ENCODE measurements at regions not wholly inside any gene's neighbourhood (a gene's known extent, or its start where the extent isn't known, plus 50 kb on each side); places are given as distances from the start of the nearest gene placed in this dataset.

DNA sequence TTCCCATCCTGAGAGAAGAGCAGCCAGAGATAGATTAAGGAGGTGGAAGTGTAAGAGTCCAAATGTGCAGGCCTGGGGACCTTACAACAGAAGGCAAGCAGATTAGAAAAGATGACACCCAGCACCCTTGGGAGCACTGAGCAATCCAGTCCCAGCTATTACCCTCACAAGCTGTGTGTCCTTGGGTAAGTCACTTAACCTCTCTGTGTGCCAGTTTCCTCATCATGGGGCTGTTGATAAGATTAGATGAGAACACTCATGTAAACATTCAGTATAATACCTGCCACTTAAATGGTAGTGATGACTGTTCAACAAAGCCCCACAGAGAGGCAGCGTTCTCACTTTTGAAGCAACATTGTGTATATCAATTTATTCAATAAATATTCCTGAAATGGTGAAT lies 114.8 kb upstream of the CST7 start:
- no peaks in the 10 kb centered on the region for H3K36me3 ChIP-seq (ENCODE audit: insufficient read depth, insufficient read length, low read length)
- no peaks in the 10 kb centered on the region for H3K9me3 ChIP-seq (ENCODE audit: insufficient read depth, low read length)
- H3K4me1 ChIP-seq (ENCODE audit: insufficient read depth, insufficient read length), result no peaks in the 10 kb centered on the region
- TF ChIP-seq ZNF274 (IDR thresholded peaks at IDR 0.05; ENCODE audit: low read depth, low read length) (no peak), SUZ12 (IDR thresholded peaks at IDR 0.05; ENCODE audit: extremely low read depth, insufficient read depth, insufficient read length) (no peak), YY1 (IDR thresholded peaks at IDR 0.05; ENCODE audit: insufficient read depth, insufficient read length) (no peak)
- DNase-seq (ENCODE audit: low read depth, low spot score), result no peak
- no peaks in the 10 kb centered on the region for H3K27me3 ChIP-seq (ENCODE audit: insufficient read depth, insufficient read length)
- no peak overlapping the region for H3K4me3 ChIP-seq (ENCODE audit: insufficient read length, low read depth)
- no peak overlapping the region for H3K9ac ChIP-seq (ENCODE audit: insufficient read length, low read depth)

DNA sequence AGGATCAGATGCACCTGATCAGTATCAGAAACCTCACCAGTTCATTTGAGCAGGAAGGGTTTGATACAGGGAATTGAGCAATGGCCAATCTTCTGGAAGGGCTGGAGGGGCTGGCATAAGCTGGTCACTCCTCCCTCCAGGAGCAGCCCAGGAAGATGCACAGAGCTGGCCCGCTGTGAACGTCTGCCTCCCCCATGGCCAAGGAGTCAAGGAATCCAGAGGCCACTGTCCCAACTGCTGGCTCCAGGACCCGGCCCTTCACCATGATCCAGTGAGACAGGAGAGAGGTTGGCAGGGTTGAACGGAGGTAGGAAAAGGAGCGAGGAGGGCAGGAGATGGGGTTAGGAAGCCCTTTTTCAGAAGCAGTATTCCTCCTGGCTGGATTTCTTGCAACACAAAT lies 113.9 kb upstream of the CST7 start:
- Histone ChIP-seq H3K9me3 (ENCODE audit: insufficient read depth, low read length) (no peaks in the 10 kb centered on the region), H3K9ac (ENCODE audit: insufficient read length, low read depth) (no peak overlapping the region), H3K36me3 (ENCODE audit: insufficient read depth, insufficient read length, low read length) (no peaks in the 10 kb centered on the region), H3K4me3 (ENCODE audit: insufficient read length, low read depth) (no peak overlapping the region), H3K27me3 (ENCODE audit: insufficient read depth, insufficient read length) (no peaks in the 10 kb centered on the region), H3K4me1 (ENCODE audit: insufficient read depth, insufficient read length) (no peaks in the 10 kb centered on the region)
- TF ChIP-seq ZNF274 (IDR thresholded peaks at IDR 0.05; ENCODE audit: low read depth, low read length) (no peak), YY1 (IDR thresholded peaks at IDR 0.05; ENCODE audit: insufficient read depth, insufficient read length) (no peak), SUZ12 (IDR thresholded peaks at IDR 0.05; ENCODE audit: extremely low read depth, insufficient read depth, insufficient read length) (no peak)
- DNase-seq (ENCODE audit: low read depth, low spot score), result no peak

DNA sequence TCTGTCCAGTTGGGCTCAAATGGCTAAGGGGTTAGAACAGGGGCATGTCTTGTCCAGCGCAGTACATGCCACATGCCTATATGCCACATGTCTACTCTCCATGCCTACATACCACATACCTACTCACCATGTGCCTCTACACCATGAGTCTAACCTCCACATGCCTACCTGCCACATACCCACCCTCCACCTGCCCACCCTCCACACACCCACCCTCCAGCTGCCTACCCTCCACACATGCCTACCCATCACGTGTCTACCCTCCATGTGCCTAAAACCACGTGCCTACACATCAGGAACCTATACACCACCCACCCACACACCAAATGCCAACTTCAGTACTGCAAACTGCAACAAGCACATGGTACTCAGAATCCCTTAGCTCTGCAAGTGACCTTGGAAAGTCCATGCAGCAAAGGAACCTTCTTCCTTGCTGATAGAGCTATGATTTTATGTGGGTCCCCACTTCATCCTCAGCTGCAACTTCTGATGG lies 113.0 kb upstream of the CST7 start:
- no peak for DNase-seq (ENCODE audit: low read depth, low spot score)
- no peak overlapping the region for H3K9ac ChIP-seq (ENCODE audit: insufficient read length, low read depth)
- H3K9me3 ChIP-seq (ENCODE audit: insufficient read depth, low read length), result no peaks in the 10 kb centered on the region
- no peaks in the 10 kb centered on the region for H3K4me1 ChIP-seq (ENCODE audit: insufficient read depth, insufficient read length)
- H3K4me3 ChIP-seq (ENCODE audit: insufficient read length, low read depth), result no peak overlapping the region
- no peaks in the 10 kb centered on the region for H3K36me3 ChIP-seq (ENCODE audit: insufficient read depth, insufficient read length, low read length)
- TF ChIP-seq SUZ12 (IDR thresholded peaks at IDR 0.05; ENCODE audit: extremely low read depth, insufficient read depth, insufficient read length) (no peak), YY1 (IDR thresholded peaks at IDR 0.05; ENCODE audit: insufficient read depth, insufficient read length) (no peak)
- H3K27me3 ChIP-seq (ENCODE audit: insufficient read depth, insufficient read length), result no peaks in the 10 kb centered on the region

DNA sequence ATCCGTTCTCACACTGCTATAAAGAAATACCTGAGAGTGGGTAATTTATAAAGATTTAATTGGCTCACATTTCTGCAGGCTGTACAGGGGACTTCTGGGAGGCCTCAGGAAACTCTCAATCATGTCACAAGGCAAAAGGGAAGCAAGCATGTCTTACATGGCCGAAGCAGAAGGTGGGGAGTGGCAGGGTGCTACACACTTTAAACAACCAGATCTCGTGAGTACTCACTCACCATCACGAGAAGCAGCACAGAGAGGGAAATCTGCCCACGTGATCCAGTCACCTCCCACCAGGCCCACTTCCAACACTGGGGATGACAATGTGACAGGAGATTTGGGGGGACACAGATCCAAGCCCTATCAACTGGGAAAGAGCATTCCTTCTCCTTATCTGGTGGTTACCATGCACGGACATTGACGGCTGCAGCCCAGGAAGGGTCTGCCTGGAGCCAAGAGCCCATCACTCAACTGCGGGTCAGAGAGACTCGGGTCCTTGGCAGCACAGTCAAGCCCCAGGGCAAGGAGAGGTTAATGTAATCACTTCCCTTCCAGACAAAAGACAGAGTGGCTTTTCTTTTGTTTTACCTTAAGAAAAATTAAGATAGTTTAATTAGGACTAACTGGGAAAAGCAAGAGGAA lies 112.3 kb upstream of the CST7 start:
- Histone ChIP-seq H3K9me3 (ENCODE audit: insufficient read depth, low read length) (no peaks in the 10 kb centered on the region), H3K36me3 (ENCODE audit: insufficient read depth, insufficient read length, low read length) (no peaks in the 10 kb centered on the region), H3K4me1 (ENCODE audit: insufficient read depth, insufficient read length) (no peaks in the 10 kb centered on the region), H3K4me3 (ENCODE audit: insufficient read length, low read depth) (no peak overlapping the region), H3K9ac (ENCODE audit: insufficient read length, low read depth) (no peak overlapping the region), H3K27me3 (ENCODE audit: insufficient read depth, insufficient read length) (no peaks in the 10 kb centered on the region)
- no peak for TF ChIP-seq YY1 (IDR thresholded peaks at IDR 0.05; ENCODE audit: insufficient read depth, insufficient read length)
- TF ChIP-seq SUZ12 (IDR thresholded peaks at IDR 0.05; ENCODE audit: extremely low read depth, insufficient read depth, insufficient read length), result no peak
- no peak for TF ChIP-seq ZNF274 (IDR thresholded peaks at IDR 0.05; ENCODE audit: low read depth, low read length)
- DNase-seq (ENCODE audit: low read depth, low spot score), result no peak

DNA sequence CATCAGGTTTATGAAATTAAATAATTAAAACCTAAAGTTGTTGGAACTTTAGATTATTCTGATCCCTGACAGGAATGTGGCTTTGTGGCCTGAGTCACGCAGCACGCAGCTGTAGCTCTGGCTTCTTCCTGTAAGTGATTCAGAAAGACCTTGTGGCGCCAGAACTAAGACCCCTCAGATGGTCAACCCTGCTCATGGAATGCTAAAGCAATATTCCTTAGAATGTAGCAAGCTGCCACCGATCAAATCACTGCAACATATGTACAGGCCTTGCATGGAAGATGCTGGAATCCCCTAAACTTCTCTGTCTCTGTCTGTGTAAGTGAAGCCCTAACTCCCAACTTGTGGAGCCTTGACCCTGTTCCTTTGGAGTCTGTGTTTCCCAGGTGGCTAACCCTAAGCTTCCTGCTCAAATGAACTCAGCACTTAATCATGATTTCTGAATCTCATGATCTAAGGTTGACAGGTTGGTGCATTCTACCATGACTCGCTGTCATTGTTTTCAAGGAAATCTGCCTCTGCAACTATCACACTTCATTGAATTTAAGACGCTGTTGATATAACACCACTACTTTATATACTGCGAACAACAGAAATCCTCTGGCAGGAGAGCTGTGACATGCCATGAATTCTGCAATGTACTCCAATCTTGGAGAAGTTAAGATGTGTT lies 111.2 kb upstream of the CST7 start:
- TF ChIP-seq ZNF274 (IDR thresholded peaks at IDR 0.05; ENCODE audit: low read depth, low read length) (no peak), YY1 (IDR thresholded peaks at IDR 0.05; ENCODE audit: insufficient read depth, insufficient read length) (no peak), SUZ12 (IDR thresholded peaks at IDR 0.05; ENCODE audit: extremely low read depth, insufficient read depth, insufficient read length) (no peak)
- Histone ChIP-seq H3K27me3 (ENCODE audit: insufficient read depth, insufficient read length) (no peaks in the 10 kb centered on the region), H3K4me1 (ENCODE audit: insufficient read depth, insufficient read length) (no peaks in the 10 kb centered on the region), H3K36me3 (ENCODE audit: insufficient read depth, insufficient read length, low read length) (no peaks in the 10 kb centered on the region), H3K9me3 (ENCODE audit: insufficient read depth, low read length) (no peaks in the 10 kb centered on the region), H3K4me3 (ENCODE audit: insufficient read length, low read depth) (no peak overlapping the region), H3K9ac (ENCODE audit: insufficient read length, low read depth) (no peak overlapping the region)
- DNase-seq (ENCODE audit: low read depth, low spot score), result no peak

DNA sequence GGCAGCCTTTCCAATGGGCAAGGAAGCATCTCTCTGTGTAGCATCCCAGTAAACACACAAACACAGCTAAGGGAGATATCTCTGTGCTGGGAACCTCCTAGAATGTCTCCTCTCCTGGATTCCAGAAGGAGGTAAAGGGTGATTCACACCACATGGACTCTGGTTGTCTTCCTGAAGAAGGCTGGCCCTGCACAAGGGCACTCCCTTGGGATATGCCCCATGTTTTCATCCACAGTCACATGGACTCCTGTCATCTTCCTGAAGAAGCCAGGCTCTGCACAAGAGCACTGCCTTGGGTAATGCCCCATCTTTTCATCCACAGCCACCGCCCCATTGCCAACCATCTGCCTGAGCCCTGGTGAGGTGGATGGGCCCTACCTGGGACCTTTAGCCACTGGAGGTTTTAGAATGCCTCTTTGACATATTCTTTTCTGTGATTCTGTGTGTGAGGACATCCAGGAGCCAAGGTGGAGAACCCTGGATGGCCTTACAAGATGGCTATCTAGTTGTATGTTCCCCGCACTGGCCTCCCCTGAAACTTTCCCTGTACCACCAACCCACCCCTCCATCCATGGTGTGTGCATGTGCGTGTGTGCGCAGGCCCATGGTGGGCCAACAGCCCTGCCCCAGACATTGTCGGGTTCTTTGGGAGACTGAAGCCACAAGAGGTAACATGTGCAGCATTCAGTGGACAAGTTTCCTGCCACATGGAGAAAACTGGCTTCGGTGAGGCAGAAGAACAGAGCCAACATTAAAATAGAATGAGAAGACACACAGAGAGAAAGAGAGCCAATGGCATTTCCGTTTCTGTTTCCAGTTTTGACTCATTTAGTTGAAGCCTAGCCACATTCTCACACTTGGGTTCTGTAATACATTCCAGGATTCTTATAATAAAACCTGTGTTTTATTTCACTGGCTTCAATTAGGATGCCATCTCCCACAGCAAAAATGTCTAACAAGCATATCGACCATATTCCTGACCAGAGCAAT lies 110.2 kb upstream of the CST7 start:
- H3K9ac ChIP-seq (ENCODE audit: insufficient read length, low read depth), result no peak overlapping the region
- DNase-seq (ENCODE audit: low read depth, low spot score), result no peak
- no peaks in the 10 kb centered on the region for H3K27me3 ChIP-seq (ENCODE audit: insufficient read depth, insufficient read length)
- no peaks in the 10 kb centered on the region for H3K4me1 ChIP-seq (ENCODE audit: insufficient read depth, insufficient read length)
- no peaks in the 10 kb centered on the region for H3K9me3 ChIP-seq (ENCODE audit: insufficient read depth, low read length)
- no peak overlapping the region for H3K4me3 ChIP-seq (ENCODE audit: insufficient read length, low read depth)
- H3K36me3 ChIP-seq (ENCODE audit: insufficient read depth, insufficient read length, low read length), result no peaks in the 10 kb centered on the region
- no peak for TF ChIP-seq ZNF274 (IDR thresholded peaks at IDR 0.05; ENCODE audit: low read depth, low read length)
- TF ChIP-seq SUZ12 (IDR thresholded peaks at IDR 0.05; ENCODE audit: extremely low read depth, insufficient read depth, insufficient read length), result no peak
- TF ChIP-seq YY1 (IDR thresholded peaks at IDR 0.05; ENCODE audit: insufficient read depth, insufficient read length), result no peak

Data from NT2/D1 (cell line).